K562 (cell line): ENCODE measurements at regions not wholly inside any gene's neighbourhood (a gene's known extent, or its start where the extent isn't known, plus 50 kb on each side); places are given as distances from the start of the nearest gene placed in this dataset.

Source experiments
- LEF1 ChIP-seq: fragments of 450-650 bp; IDR thresholded peaks from 2 replicates; pipeline ENCODE4 v1.6.1; 2016; ENCODE audit warnings: mild to moderate bottlenecking
- ZBTB17 ChIP-seq: fragments of 450-650 bp; formaldehyde crosslinking; IDR thresholded peaks from 2 replicates; pipeline ENCODE4 v1.4.0; 2020; ENCODE audit warnings: mild to moderate bottlenecking
- ZFP1 ChIP-seq: fragments of 450-650 bp; formaldehyde crosslinking; IDR thresholded peaks from 2 replicates; pipeline ENCODE4 v1.4.0; 2020; ENCODE audit warnings: mild to moderate bottlenecking, mixed read lengths
- ZNF212 ChIP-seq: fragments of 450-650 bp; formaldehyde crosslinking; IDR thresholded peaks from 2 replicates; pipeline ENCODE4 v1.4.0; 2020; ENCODE audit warnings: mild to moderate bottlenecking
- TF ChIP-seq, protein P1 (sequence below): fragments of 450-650 bp; IDR thresholded peaks from 2 replicates; pipeline ENCODE4 v1.6.1; 2016; ENCODE audit warnings: mild to moderate bottlenecking, moderate library complexity
- TF ChIP-seq, protein P2 (sequence below), 2 experiments: fragments of 250-450 bp in 1 of 2; fragments of 450-650 bp in 1 of 2; sonication (Bioruptor Pico) in 1 of 2; IDR thresholded peaks; 2 replicates each; pipeline versions ENCODE4 v1.6.1 to v1.8.0; 2016 to 2021; ENCODE audit warnings: mild to moderate bottlenecking in 2 of 2, moderate library complexity in 2 of 2, missing compliant biosample characterization in 1 of 2, missing genetic modification characterization in 1 of 2

DNA sequence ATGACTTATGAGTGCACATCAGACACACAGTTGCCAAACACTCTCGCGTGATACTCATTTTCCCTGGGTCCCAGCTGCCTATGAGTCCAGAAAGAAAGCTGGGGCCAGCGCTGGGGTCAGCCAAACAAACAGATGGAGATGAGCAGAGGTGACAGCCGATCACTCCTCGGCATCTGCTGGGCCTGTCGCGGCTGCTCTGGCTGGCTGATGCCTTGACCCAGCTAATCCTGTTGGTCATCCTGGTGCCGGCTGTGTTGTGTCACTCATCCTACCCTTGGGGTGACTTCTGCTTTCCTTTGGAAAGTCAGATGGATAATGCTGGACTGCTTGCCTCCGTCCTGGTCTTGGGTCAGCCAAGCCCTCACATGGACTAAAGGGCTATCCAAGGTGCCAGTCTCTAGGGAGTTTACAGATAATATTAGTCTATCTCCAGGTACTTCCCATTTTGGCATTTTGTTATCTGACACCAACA lies 105.3 kb upstream of the PDZRN3 start (continued):
- TF ChIP-seq, protein P1, sequence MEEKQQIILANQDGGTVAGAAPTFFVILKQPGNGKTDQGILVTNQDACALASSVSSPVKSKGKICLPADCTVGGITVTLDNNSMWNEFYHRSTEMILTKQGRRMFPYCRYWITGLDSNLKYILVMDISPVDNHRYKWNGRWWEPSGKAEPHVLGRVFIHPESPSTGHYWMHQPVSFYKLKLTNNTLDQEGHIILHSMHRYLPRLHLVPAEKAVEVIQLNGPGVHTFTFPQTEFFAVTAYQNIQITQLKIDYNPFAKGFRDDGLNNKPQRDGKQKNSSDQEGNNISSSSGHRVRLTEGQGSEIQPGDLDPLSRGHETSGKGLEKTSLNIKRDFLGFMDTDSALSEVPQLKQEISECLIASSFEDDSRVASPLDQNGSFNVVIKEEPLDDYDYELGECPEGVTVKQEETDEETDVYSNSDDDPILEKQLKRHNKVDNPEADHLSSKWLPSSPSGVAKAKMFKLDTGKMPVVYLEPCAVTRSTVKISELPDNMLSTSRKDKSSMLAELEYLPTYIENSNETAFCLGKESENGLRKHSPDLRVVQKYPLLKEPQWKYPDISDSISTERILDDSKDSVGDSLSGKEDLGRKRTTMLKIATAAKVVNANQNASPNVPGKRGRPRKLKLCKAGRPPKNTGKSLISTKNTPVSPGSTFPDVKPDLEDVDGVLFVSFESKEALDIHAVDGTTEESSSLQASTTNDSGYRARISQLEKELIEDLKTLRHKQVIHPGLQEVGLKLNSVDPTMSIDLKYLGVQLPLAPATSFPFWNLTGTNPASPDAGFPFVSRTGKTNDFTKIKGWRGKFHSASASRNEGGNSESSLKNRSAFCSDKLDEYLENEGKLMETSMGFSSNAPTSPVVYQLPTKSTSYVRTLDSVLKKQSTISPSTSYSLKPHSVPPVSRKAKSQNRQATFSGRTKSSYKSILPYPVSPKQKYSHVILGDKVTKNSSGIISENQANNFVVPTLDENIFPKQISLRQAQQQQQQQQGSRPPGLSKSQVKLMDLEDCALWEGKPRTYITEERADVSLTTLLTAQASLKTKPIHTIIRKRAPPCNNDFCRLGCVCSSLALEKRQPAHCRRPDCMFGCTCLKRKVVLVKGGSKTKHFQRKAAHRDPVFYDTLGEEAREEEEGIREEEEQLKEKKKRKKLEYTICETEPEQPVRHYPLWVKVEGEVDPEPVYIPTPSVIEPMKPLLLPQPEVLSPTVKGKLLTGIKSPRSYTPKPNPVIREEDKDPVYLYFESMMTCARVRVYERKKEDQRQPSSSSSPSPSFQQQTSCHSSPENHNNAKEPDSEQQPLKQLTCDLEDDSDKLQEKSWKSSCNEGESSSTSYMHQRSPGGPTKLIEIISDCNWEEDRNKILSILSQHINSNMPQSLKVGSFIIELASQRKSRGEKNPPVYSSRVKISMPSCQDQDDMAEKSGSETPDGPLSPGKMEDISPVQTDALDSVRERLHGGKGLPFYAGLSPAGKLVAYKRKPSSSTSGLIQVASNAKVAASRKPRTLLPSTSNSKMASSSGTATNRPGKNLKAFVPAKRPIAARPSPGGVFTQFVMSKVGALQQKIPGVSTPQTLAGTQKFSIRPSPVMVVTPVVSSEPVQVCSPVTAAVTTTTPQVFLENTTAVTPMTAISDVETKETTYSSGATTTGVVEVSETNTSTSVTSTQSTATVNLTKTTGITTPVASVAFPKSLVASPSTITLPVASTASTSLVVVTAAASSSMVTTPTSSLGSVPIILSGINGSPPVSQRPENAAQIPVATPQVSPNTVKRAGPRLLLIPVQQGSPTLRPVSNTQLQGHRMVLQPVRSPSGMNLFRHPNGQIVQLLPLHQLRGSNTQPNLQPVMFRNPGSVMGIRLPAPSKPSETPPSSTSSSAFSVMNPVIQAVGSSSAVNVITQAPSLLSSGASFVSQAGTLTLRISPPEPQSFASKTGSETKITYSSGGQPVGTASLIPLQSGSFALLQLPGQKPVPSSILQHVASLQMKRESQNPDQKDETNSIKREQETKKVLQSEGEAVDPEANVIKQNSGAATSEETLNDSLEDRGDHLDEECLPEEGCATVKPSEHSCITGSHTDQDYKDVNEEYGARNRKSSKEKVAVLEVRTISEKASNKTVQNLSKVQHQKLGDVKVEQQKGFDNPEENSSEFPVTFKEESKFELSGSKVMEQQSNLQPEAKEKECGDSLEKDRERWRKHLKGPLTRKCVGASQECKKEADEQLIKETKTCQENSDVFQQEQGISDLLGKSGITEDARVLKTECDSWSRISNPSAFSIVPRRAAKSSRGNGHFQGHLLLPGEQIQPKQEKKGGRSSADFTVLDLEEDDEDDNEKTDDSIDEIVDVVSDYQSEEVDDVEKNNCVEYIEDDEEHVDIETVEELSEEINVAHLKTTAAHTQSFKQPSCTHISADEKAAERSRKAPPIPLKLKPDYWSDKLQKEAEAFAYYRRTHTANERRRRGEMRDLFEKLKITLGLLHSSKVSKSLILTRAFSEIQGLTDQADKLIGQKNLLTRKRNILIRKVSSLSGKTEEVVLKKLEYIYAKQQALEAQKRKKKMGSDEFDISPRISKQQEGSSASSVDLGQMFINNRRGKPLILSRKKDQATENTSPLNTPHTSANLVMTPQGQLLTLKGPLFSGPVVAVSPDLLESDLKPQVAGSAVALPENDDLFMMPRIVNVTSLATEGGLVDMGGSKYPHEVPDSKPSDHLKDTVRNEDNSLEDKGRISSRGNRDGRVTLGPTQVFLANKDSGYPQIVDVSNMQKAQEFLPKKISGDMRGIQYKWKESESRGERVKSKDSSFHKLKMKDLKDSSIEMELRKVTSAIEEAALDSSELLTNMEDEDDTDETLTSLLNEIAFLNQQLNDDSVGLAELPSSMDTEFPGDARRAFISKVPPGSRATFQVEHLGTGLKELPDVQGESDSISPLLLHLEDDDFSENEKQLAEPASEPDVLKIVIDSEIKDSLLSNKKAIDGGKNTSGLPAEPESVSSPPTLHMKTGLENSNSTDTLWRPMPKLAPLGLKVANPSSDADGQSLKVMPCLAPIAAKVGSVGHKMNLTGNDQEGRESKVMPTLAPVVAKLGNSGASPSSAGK = no peak
- TF ChIP-seq, protein P2, sequence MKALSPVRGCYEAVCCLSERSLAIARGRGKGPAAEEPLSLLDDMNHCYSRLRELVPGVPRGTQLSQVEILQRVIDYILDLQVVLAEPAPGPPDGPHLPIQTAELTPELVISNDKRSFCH (CRISPR knock-in tag; IDR thresholded peaks at IDR 0.05) = no peak
- TF ChIP-seq, protein P2 (tag; IDR thresholded peaks at IDR 0.05) = no peak
- no peak for TF ChIP-seq LEF1
- TF ChIP-seq ZNF212 (CRISPR knock-in tag) = no peak
- TF ChIP-seq ZBTB17 (CRISPR knock-in tag) = no peak
- no peak for TF ChIP-seq ZFP1
